Spleen (tissue), 7 donors: ENCODE measurements at regions not wholly inside any gene's neighbourhood (a gene's known extent, or its start where the extent isn't known, plus 50 kb on each side); places are given as distances from the start of the nearest gene placed in this dataset.

Experiments used
- CTCF ChIP-seq, 11 experiments: fragments of 200-600 bp in 7 of 11; fragments of 450-650 bp in 4 of 11; sonication (generic) in 4 of 11; IDR thresholded peaks in 8 of 11; conservative IDR thresholded peaks in 3 of 11; 1 replicate in 7 of 11; 2 replicates in 4 of 11; pipeline versions ENCODE4 v1.4.0 to v1.8.0; 2016 to 2021; ENCODE audit warnings: antibody characterized with exemption in 11 of 11, inconsistent platforms in 4 of 11, mild to moderate bottlenecking in 1 of 11
- POLR2A ChIP-seq, 3 donors: fragments of 450-650 bp; IDR thresholded peaks; one replicate each; pipeline ENCODE4 v1.5.1; 2017; ENCODE audit warnings: antibody characterized with exemption in 3 of 3, mild to moderate bottlenecking in 1 of 3
- POLR2AphosphoS5 ChIP-seq, 3 donors: sonication (generic); formaldehyde crosslinking; IDR thresholded peaks; one replicate each; pipeline ENCODE4 v1.5.1; 2017; ENCODE audit warnings: antibody characterized with exemption in 3 of 3
- donor health status: DM: no; HTN: no; CAD: no; lungs with moderate emphysema.
- donor health status: DM: no; HTN: no; CAD: no.
- donor health status: DM: no; HTN: no; CAD: no.

DNA sequence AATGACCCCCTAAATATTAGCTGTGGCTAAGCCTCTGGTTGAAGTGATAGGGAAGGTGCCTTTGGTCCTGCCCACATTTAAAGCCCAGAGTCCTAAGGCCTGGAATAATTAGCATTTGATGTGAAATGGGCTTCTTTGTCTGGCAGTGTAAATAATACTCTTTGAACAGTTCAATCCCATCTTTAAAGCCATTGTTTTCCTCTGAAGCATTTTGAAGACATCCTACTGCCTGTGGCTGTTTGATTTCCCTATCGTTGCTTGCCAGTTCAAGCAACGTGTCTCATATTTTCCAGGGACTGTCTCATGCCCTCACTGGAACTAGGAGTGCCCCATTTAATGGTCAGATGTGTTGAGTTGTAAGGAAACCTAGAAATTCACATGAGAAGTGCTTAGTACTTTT, 89.3 kb upstream of the BTN3A2 start:
- no peak for TF ChIP-seq CTCF (IDR thresholded peaks at IDR 0.05 in 8 of 11, conservative IDR thresholded peaks at IDR 0.05 in 3 of 11)
- TF ChIP-seq POLR2A (IDR thresholded peaks at IDR 0.05), result no peak
- TF ChIP-seq POLR2AphosphoS5 (IDR thresholded peaks at IDR 0.05), result no peak
